Skeletal muscle cell (primary cell): ENCODE measurements at regions not wholly inside any gene's neighbourhood (a gene's known extent, or its start where the extent isn't known, plus 50 kb on each side); places are given as distances from the start of the nearest gene placed in this dataset.
A peak's percentile ranks its signal among the peaks of the same experiment; 100 is the strongest.
"Not testable (repeated sequence)": the region's sequence is repeated elsewhere in the genome, so short reads cannot be mapped to it uniquely, and the experiment has no call there.

Experiments
- DNase-seq: peaks from one replicate; pipeline ENCODE4 v3.0.0-alpha.2; 2010; ENCODE audit warnings: low read depth
- H3K4me3 ChIP-seq: 2 replicates; pipeline ENCODE4 v1.5.1; 2011; ENCODE audit warnings: low read depth, mild to moderate bottlenecking, control low read depth, low read length, moderate library complexity

DNA sequence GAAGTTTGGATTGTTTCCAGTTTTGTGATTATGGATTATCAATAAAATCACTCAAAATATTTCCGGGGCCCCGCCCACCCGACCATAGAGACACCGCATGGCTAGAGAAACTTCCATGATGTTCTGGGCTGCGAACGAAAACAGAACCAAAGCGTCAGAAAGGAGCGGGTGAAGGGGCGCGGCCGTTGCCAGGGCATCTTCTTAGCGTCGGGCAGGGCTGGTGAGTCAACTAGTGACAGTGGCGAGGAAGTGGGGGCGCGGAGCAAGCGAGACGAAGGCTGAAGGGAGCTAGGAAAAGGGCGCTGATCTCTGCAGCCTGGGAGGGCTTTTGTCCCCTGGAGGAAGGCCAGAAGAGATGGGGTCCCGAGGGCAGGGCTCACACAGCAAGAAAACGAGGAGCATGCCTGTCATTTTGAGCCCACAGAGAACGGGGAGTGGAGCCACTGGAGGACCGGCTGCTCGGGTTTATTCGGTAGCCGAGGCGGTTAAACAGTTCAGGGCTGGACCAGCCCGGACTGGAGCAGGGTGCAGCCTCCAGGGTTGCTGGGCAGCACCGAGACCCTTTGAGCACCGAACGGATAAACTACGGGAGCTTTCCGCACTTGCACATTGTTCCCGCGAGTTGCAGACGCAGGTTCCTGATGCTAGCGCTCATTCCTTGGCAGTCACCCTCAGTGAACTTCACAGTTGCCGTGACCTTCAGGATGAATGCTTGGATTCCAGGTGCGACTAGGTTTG lies 298.1 kb upstream of the TRPC5 start:
- no peak for DNase-seq
- no peak overlapping the region for H3K4me3 ChIP-seq

DNA sequence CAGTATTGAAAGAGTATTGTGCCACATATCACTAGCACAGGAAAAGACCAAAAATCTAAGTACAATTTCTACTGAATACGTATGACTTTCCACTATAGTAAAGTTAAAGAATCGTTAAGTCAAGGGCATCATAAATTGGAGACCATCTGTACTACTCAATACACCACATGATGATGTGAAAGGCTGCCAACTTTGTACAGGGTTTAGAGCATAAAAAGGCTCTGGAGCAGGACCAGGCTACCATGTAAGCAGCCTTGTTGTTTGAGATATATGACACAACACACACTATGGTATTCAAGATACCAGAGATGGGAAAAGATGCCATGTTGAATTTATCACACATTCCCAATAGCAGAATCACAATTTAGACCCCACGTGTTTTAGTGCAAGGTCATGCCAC lies 294.9 kb upstream of the TRPC5 start:
- no peak for DNase-seq
- H3K4me3 ChIP-seq, result no peak overlapping the region

DNA sequence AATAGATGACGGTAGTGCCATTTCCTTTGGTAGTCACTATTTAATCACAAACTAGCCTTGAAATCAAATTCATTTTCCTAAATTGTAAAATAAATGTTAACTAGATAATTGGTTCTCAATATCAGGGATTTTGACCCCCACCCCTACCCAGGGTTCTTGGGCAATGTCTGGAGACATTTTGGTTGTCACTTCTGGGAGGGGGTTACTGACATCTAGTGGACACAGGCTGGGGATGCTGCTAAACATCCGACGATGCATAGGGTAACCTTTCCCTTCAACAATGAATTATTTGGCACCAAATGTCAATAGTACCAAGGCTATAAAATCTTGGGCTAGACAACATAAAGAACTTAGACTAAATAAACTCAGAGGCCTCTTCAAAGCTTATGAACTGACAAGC lies 285.8 kb upstream of the TRPC5 start:
- H3K4me3 ChIP-seq, result no peak overlapping the region
- no peak for DNase-seq

DNA sequence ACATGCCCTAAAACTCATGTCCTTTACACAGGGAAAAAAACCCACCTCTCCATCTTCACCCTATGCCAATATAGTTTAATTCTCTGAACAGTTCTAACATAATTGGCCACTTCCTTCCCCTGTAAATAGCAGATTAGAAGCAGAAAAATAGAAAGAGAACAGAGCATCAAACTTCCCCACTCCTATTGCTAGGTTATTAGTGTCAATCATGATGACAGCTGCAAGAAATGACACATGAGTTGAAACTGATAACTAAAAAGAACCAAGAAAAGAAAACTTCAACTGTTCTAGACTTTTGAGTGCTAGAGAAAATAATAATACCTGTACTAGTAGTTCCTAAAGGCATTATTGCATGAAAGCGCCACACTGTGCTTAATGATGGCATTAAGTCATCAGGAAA lies 284.5 kb upstream of the TRPC5 start:
- no peak overlapping the region for H3K4me3 ChIP-seq
- DNase-seq, result no peak

DNA sequence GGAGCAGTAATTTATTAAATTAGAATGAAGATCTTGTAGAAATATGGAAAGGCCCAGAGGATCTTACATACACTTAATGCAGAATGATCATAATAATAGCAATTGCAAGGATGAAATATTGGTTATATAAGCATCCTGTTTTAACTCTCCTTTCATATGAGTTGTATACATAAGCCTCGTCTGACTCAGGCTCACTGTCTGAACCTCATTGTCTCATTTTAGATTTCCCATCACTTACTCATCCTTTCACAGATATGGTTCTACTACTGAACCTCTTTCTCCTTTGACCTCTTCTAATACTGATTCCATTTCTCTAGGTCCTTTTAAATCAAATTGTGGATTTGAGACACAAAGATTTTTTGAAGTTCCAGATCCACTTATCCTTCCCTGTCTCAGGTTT lies 277.3 kb upstream of the TRPC5 start:
- no peak overlapping the region for H3K4me3 ChIP-seq
- no peak for DNase-seq

DNA sequence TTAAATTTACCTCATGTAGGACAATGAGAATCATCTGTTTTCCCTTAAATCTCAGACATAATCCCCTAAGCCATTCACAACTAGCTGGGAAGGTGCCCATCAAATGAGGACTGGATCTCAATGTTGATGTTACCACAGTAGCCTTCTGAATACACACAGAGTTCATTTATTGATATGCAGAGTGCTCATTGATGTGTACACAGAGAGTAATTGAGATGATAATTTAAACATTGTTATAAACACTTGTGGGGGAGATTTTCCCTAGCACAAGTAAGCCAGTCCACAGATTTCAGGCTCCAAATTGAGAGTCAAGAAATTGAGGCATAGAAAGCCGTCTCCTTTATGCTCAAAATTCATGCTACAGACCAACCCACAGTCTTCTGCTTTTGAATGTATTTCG lies 273.4 kb upstream of the TRPC5 start:
- no peak for DNase-seq
- no peak overlapping the region for H3K4me3 ChIP-seq

DNA sequence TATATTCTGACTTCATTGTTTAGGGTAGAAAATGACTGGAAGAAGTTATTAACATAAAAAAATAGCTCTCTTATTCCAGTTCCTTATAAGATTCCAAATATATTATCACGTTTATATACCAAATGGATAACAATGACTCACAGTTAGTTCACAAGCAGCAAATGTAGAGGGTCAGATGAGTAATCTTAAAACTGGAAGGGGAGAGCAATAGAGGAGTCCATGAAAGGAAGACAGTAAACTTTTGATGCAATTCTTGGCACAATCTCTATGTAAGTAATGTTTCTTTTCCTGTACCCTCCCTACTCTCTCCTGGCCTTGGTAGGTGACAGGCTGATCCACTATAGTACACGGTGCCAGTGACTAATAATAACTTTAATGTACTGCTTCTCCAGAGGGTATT lies 259.0 kb upstream of the TRPC5 start:
- no peak overlapping the region for H3K4me3 ChIP-seq
- DNase-seq, result peak; percentile 59

DNA sequence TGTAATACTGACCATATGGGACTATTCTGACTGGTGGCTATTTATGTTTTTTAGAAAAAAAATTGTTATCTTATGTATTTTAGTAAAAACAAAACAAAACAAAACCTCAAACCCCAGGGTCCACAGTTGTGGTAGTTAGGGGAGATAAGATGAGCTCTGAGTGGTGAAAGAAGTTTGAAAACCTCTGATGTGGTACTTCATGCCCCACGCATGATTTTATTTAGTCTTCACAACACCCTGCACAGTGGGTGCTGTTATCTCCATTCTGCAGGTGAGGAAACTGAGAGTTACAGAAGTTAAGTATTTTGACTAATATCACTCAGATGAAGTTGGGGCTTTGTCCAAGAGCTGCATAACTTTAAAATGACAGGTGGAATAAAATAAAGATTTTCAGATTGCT lies 230.6 kb upstream of the TRPC5 start:
- DNase-seq, result no peak
- H3K4me3 ChIP-seq, result no peak overlapping the region

DNA sequence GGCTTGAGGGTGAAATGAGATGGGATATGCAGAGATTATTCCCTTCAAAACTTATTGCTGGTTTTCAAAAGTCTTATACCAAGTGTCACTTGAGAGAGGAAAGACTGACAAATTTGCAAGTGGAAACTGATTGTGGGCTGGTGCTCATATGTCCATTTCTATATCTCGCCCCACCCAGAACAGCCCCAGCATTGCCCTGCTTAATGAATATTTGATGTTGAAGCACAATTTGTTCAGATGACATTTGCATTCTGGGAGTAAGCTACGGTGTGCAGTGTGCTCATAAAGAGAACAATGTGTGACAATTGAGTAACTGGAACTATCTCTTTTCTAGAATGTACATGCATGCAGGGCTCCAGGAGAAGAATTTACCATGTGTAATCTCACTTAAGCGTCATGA lies 223.5 kb upstream of the TRPC5 start:
- no peak overlapping the region for H3K4me3 ChIP-seq
- no peak for DNase-seq

DNA sequence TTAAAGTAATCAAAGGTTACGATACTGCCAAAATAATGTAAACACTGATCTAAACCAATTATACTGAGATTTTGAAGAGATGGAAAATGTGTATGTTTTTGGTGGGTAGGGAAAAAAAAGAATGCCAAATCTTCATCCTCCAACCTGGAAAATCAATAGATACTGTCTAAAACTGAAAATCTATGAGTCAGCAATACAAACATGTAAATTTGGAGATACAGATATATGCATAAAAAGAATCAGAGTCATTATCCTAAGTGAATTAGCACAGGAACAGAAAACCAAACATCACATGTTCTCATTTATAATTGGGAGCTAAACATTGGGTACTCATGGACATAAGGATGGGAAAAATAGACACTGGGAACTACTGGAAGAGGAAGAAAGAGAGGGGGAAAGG lies 197.4 kb upstream of the TRPC5 start:
- no peak for DNase-seq
- H3K4me3 ChIP-seq, result no peak overlapping the region

DNA sequence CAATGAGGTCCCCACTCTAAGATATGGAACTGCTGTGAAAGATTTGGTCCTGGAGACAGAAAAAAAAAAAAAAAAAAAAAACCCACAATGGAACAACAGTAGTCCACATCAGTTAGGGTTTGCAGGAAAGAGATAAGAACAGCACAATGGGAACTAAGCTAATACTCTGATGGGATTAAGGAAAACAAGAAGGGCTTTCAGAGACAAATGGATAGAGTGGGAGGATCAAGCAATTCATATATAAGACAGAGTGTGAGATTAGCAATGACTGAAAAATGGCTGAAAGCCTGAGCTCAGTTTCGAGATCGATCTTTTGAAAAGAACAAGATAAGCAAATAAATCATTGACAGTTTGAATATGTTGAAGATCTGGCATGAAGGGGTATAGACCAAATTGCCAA lies 188.4 kb upstream of the TRPC5 start:
- H3K4me3 ChIP-seq, result no peak overlapping the region
- DNase-seq, result no peak

DNA sequence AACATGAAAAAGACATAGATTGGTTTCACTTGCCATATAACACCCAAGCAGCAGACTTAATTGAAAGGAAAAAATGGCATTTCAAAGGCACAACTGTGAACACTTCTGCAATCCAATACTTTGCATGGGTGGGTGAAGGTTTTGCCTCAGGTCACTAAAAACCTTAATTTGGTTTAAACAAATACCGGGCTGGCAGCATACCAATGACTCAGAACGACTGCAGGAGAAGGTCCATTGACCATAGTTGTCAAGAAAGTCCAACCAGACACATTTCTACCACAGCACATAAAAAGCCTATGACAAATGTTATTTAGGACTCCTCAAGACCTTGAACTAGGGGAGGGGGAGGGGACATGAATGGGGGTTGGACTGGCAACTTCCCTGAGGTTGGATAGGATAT lies 183.6 kb upstream of the TRPC5 start:
- DNase-seq, result no peak
- no peak overlapping the region for H3K4me3 ChIP-seq

DNA sequence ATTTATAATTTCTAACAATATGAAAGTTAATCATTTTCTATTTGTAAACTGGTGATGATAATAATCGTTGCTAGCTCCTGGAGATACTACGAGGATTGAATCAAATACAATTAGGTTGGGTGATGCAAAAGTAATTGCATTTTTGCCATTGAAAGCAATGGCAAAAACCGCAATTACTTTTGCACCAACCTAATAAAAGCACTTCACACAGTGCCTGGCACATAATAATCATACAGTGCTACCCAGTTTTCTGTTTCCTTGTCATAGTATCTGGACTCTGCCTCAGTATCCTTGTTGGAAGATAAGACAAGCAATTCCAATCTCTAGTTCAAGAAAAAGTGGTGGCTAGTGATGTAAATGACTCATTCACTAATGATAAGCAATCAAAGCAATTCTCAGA lies 176.8 kb upstream of the TRPC5 start:
- DNase-seq, result no peak
- H3K4me3 ChIP-seq, result no peak overlapping the region

DNA sequence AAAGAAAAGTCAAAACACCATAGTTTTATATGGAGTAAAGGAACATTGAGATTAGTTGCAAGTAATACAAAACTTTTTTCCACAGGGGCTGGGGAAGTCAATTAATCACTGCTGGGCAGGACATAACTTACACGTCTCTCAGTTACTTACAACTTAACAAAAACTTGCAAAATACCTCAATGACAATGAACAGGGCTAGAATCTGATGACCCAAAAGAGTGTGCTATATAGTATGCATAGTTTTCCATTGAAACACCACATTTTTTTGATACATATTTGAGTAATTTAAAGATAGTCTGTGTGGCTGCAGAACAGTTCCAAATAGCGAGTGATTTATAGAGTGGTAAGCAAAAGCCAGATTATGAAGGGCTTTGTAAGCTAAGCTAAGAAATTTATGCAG lies 172.3 kb upstream of the TRPC5 start:
- no peak overlapping the region for H3K4me3 ChIP-seq
- DNase-seq, result no peak

DNA sequence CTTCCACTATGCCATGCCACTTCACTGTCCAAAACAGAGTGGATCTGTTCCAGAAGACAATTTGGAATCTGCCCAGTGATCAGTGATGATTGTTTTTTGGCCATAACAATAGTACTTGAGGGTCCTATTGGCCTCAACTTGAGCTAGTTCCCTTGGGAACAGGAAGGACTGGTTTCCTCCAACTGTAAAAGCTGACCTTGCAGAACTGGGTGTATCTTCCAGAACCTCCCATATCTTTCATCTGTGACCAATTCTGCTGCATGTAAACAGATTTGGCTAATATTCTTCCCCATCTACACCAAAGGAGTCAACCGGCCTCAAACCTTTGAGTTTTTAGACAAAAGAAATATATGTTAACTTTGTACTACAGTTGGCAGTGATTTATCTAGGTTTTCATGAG lies 165.1 kb upstream of the TRPC5 start:
- DNase-seq, result no peak
- no peak overlapping the region for H3K4me3 ChIP-seq

DNA sequence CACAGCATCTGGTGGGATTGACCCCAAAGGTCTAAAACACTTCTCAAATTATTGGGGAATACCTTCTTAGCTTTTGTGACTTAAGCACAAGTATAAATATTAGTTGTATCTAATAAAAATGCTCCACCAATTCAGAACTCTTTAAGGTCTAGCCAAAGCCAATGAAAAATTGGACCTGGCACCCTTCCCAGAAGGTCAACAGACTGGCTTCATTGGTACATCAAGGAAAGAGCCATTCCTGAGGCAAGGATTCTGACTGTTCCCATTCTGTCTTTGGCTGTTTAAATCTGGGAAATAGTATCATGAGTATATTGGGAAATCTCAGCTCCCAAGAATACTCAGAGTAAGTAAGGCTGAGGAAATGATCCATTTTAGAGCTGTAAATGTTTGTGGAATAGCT lies 153.0 kb upstream of the TRPC5 start:
- no peak overlapping the region for H3K4me3 ChIP-seq
- DNase-seq, result no peak

DNA sequence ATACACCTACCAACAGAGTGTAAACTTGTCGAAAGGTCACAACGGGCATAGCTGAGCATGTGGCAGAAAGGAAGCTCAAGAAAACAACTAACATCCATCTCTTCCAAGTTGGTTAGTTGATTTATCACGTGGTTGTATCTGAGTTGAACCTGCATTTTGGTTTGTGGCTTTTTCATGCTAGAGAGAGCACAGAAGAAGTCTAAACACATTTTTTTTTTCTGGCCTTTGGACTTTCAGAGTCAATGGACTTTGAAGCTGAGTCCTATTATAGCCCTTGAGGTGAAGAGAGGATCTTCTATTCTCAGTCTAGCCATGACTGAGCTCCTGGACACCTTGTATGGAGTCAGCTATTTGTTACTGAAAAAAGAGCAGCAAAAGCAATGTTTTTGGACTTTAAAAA lies 150.6 kb upstream of the TRPC5 start:
- H3K4me3 ChIP-seq, result no peak overlapping the region
- no peak for DNase-seq

DNA sequence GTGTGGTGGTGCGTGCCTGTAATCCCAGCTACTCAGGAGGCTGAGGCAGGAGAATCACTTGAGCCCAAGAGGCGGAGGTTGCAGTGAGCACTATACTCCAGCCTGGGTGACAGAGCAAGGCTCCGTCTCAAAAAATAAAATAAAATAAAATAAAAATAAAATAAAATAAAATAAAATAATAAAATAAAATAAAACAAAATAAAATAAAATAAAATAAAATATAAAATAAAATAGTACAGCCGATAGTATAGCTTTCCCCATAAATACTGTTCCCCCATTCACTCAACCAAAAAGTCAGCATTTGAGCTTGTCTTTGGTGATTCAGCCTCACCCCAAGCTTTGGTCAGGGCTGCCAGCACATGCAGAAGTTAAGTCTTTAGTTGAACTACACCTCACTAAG lies 144.2 kb upstream of the TRPC5 start:
- H3K4me3 ChIP-seq, DNase-seq: not testable (repeated sequence)

DNA sequence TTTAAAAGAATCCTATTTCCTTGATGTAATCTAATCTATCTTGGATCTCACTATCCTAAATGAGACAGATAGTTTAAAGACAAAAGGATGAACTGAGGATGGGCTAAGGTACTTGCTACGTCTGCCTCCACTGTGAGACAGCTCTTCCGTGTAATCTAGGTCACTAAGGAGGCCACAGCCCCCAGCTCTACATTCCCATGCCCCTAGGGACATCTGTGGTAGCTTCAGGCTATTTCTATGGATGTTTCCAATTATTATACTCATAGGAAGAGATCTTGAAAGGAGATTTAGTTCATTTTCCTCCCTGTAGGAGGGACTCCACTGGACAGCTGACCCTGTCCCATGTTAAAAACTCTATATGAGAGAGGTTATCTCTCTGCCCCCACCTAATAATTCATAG lies 140.8 kb upstream of the TRPC5 start:
- no peak overlapping the region for H3K4me3 ChIP-seq
- DNase-seq, result no peak

DNA sequence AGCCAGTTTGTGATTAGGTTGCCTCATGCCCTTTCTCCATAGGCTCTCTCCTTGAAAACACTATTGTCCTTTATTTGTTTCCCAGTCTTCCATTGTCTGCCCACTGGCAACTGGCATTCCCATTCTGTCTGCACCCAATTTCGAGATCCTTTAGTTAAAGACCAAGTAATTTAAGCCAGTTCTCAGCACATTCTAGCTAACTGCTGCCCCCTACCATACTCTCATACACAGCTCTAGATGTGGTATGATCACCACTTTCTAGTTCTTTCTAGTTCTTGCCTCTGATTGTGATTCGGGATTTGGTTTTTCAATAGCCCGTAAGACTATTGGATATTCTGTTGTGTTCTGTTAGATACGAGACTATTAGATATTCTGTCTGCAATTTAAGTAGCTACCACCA lies 135.8 kb upstream of the TRPC5 start:
- no peak overlapping the region for H3K4me3 ChIP-seq
- no peak for DNase-seq

DNA sequence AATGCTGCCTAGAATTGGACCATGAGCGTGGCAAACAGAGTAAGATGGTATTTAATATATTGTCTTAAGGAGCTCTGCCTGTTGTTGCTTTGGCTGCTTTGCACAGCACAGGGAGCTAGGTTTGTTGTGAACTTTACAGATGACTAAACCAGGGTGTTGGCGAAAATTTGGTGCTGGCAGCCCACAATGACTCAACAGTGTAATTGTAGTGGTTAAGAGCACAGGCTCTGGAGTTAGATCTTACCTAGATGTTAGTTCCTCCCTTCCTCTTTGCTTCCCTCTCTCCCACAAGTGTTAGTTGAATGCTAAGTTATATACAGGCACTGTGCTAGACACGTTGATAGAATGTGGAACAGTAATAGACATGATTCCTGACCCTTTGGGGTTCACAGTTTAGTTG lies 128.9 kb upstream of the TRPC5 start:
- no peak for DNase-seq
- no peak overlapping the region for H3K4me3 ChIP-seq

DNA sequence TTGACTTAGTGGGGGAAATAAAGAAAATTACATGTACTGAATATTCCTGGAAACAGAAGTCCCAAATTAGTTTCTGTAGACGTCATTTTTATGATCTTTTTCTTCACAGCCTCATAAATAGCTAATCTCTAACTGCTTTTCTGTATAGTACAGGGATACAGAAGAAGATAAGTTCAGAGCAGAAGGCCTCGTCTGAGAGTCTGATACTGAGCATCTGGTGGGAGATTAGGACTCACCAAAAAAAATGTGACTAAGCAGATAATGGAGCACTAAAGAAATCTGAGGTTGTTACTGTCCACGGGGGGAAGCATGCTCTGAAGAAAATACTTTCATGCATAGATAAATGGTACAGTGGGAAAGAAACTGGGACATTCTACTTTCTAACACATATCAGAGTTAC lies 115.3 kb upstream of the TRPC5 start:
- no peak overlapping the region for H3K4me3 ChIP-seq
- DNase-seq, result no peak
